Psoas muscle (tissue), 7 donors: ENCODE measurements at regions not wholly inside any gene's neighbourhood (a gene's known extent, or its start where the extent isn't known, plus 50 kb on each side); places are given as distances from the start of the nearest gene placed in this dataset.

Experiments used
- ATAC-seq, 4 donors: fragments of 200-7000 bp; cut with Tn5 transposase; one replicate each; pipeline ENCODE4 v1.9.1; 2020; ENCODE audit warnings: moderate library complexity in 3 of 4, mild to moderate bottlenecking in 2 of 4
- DNase-seq, 2 donors: peaks; one replicate each; pipeline ENCODE4 v3.0.0-alpha.2; 2020
- H3K27ac ChIP-seq: fragments of 200-600 bp; one replicate; pipeline ENCODE4 v1.8.0; 2022
- H3K27me3 ChIP-seq, 3 donors: fragments of 200-600 bp in 1 of 3; one replicate each; pipeline versions ENCODE4 v1.6.1 to v1.8.0; 2013 to 2022; ENCODE audit warnings: low read length in 2 of 3, mild to moderate bottlenecking in 2 of 3, moderate library complexity in 1 of 3; ENCODE audit not compliant: insufficient read depth in 3 of 3
- H3K36me3 ChIP-seq, 2 donors: fragments of 200-600 bp in 1 of 2; one replicate each; pipeline versions ENCODE4 v1.6.1 to v1.8.0; 2013 to 2022; ENCODE audit warnings: low read depth in 1 of 2, mild to moderate bottlenecking in 1 of 2, moderate library complexity in 1 of 2; ENCODE audit not compliant: insufficient read depth in 1 of 2
- H3K4me1 ChIP-seq: fragments of 200-600 bp; one replicate; pipeline ENCODE4 v1.8.0; 2022
- H3K4me3 ChIP-seq: fragments of 200-600 bp; one replicate; pipeline ENCODE4 v1.8.0; 2022; ENCODE audit warnings: mild to moderate bottlenecking
- H3K9me3 ChIP-seq: fragments of 200-600 bp; one replicate; pipeline ENCODE4 v1.8.0; 2022
- WGBS, 3 donors: extraction: QIAGEN DNeasy Blood & Tissue Kit; methylation state at CpG; one replicate each; pipeline versions ENCODE4 v1.1.6 to v1.1.7; 2013; 5-methylcytosine and 5-hydroxymethylcytosine counted together
- intact Hi-C, 2 donors: fragments of 100-400 bp; cut with DNase I; formaldehyde crosslinking; loops; one replicate each; pipeline versions ENCODE4 v1.11.0 to v1.14.2; 2022
- TF ChIP-seq, protein P1 (sequence below): fragments of 200-600 bp; IDR thresholded peaks from one replicate; pipeline ENCODE4 v1.8.0; 2022; ENCODE audit warnings: antibody characterized with exemption
- donor health status: healthy with polysubstance abuse.
- donor health status: DM: no; HTN: no; CAD: no; lungs with moderate emphysema.
- donor health status: Bipolar disorder and iron deficiency.
- donor health status: healthy.
- donor health status: DM: yes; HTN: yes; CAD: no.
- donor health status: DM: no; HTN: no; CAD: no.
- donor health status: DM: yes; HTN: yes; CAD: no.

DNA sequence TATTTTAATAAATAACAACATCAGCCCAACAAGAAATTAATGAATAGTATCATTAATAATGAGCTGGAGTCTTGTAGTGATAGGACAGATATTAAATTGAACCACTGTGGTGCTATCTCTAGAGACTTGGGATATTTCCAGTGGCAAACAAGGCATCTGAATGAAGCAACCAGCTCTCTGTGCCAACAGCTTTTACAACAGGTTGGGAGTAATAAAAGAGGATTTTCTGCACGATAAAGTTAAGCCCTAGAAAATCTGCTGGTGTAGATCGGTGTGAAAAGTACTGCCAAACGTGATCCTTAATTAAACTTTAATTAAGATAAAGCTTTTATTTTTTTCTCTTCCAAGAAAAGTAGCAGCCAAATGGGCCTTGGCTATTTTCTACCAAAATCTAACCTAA is 385.5 kb downstream of the NR4A2 start:
- Histone ChIP-seq H3K4me1 (no peaks in the 10 kb centered on the region), H3K27ac (no peak overlapping the region), H3K36me3 (no peaks in the 10 kb centered on the region), H3K4me3 (no peak overlapping the region), H3K9me3 (no peaks in the 10 kb centered on the region), H3K27me3 (no peaks in the 10 kb centered on the region)
- no peak for ATAC-seq
- TF ChIP-seq, protein P1, sequence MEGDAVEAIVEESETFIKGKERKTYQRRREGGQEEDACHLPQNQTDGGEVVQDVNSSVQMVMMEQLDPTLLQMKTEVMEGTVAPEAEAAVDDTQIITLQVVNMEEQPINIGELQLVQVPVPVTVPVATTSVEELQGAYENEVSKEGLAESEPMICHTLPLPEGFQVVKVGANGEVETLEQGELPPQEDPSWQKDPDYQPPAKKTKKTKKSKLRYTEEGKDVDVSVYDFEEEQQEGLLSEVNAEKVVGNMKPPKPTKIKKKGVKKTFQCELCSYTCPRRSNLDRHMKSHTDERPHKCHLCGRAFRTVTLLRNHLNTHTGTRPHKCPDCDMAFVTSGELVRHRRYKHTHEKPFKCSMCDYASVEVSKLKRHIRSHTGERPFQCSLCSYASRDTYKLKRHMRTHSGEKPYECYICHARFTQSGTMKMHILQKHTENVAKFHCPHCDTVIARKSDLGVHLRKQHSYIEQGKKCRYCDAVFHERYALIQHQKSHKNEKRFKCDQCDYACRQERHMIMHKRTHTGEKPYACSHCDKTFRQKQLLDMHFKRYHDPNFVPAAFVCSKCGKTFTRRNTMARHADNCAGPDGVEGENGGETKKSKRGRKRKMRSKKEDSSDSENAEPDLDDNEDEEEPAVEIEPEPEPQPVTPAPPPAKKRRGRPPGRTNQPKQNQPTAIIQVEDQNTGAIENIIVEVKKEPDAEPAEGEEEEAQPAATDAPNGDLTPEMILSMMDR: no peak
- no peak for DNase-seq
- intact Hi-C loops: no loop called here
- 14 to 23% (median 18%) methylated on average over 3 of the region's 3 CpGs for WGBS, 3 donors

- intact Hi-C loops: no loop called here
- TF ChIP-seq, protein P1: no peak
- 0% methylated on average over 1 of the region's 1 CpG for WGBS, 3 donors
Measured at GRCh38 chr2:155944218-155944617, 388.3 kb downstream of the NR4A2 start.

GRCh38 chr2:155930312-155930711 is 402.2 kb downstream of the NR4A2 start:
- Histone ChIP-seq H3K9me3 (no peaks in the 10 kb centered on the region), H3K27ac (no peak overlapping the region), H3K4me1 (no peaks in the 10 kb centered on the region), H3K27me3 (no peaks in the 10 kb centered on the region), H3K4me3 (no peak overlapping the region), H3K36me3 (no peaks in the 10 kb centered on the region)
- DNase-seq: no peak
- TF ChIP-seq, protein P1: no peak
- WGBS, 3 donors: 41 to 67% (median 46%) methylated on average over 1 of the region's 1 CpG
- intact Hi-C loops: no loop called here
- ATAC-seq: no peak

More at GRCh38 chr2:155944218-155944617, 388.3 kb downstream of the NR4A2 start:
- Histone ChIP-seq H3K27me3 (no peaks in the 10 kb centered on the region), H3K9me3 (no peaks in the 10 kb centered on the region), H3K4me3 (no peak overlapping the region), H3K27ac (no peak overlapping the region), H3K4me1 (no peaks in the 10 kb centered on the region), H3K36me3 (no peaks in the 10 kb centered on the region)
- DNase-seq: no peak
- ATAC-seq: no peak

- Histone ChIP-seq H3K36me3 (no peaks in the 10 kb centered on the region), H3K4me3 (no peak overlapping the region), H3K27ac (no peak overlapping the region), H3K27me3 (no peaks in the 10 kb centered on the region), H3K9me3 (no peaks in the 10 kb centered on the region), H3K4me1 (no peaks in the 10 kb centered on the region)
- DNase-seq (no peak), ATAC-seq (no peak)
- intact Hi-C loops: no loop called here
- WGBS, 3 donors: 63 to 87% (median 85%) methylated on average over 1 of the region's 1 CpG
- TF ChIP-seq, protein P1: no peak
Measured at GRCh38 chr2:155917380-155917779, 415.1 kb downstream of the NR4A2 start.

- TF ChIP-seq, protein P1: no peak
Measured at GRCh38 chr2:155913356-155913755, 419.2 kb downstream of the NR4A2 start.

More at GRCh38 chr2:155913356-155913755, 419.2 kb downstream of the NR4A2 start:
- Histone ChIP-seq H3K27me3 (no peaks in the 10 kb centered on the region), H3K4me1 (no peaks in the 10 kb centered on the region), H3K4me3 (no peak overlapping the region), H3K36me3 (no peaks in the 10 kb centered on the region), H3K27ac (no peak overlapping the region), H3K9me3 (no peaks in the 10 kb centered on the region)
- ATAC-seq: no peak
- intact Hi-C loops: no loop called here
- no peak for DNase-seq
